ENCODE measurements at regions not wholly inside any gene's neighbourhood (a gene's known extent, or its start where the extent isn't known, plus 50 kb on each side); places are given as distances from the start of the nearest gene placed in this dataset.

DNA sequence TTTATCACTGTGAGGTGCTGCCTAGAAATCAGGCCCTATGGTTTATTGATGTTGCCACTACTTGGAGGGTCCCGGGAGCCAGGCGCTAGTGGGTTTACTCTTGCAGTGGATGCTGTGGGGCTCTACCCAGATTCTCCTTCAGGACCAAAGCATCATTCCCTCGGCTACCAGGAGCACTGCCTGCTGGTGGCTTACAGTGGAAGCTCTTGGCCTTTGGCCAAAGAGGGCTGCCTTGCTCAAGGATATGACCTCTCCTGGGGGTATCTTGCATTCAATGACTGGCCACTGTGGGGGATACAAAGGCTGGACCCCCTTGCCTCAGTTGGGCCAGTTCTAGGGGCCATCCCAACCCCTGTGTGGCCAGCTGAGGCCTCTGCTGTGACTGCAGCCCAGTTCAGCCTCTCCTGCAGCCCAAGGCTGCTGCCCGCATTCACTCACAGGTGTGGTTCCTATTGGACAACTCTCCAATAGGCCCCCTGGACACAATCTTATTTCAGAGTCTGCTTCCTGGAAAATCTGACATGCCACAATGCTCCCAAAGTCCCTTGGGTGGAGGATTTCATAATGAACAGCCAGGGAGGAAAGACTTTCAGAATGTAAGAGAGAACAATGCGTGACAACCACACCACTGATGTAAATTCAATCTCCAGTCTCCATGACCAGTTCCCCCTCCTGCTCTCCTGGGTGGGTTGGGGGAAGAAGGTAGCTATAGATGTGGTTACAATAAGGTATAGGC lies 196.3 kb downstream of the SNX10 start:
- no peak for TF ChIP-seq ZNF274 (IDR thresholded peaks at IDR 0.05; ENCODE audit: low read depth, low read length)

GRCh38 chr7:26489391-26489790 lies 197.7 kb downstream of the SNX10 start:
- no peak overlapping the region for H3K4me3 ChIP-seq (ENCODE audit: low read length)
- no peak for TF ChIP-seq ZNF274 (IDR thresholded peaks at IDR 0.05; ENCODE audit: low read depth, low read length)

More for the DNA sequence above, 196.3 kb downstream of the SNX10 start:
- no peak overlapping the region for H3K4me3 ChIP-seq (ENCODE audit: low read length)

- no peak overlapping the region for H3K4me3 ChIP-seq (ENCODE audit: low read length)
- no peak for TF ChIP-seq ZNF274 (IDR thresholded peaks at IDR 0.05; ENCODE audit: low read depth, low read length)
These were observed 198.4 kb downstream of the SNX10 start for GRCh38 chr7:26489906-26490639.

GRCh38 chr7:26490640-26491624 lies 199.3 kb downstream of the SNX10 start:
- TF ChIP-seq ZNF274 (IDR thresholded peaks at IDR 0.05; ENCODE audit: low read depth, low read length), result no peak
- H3K4me3 ChIP-seq (ENCODE audit: low read length), result no peak overlapping the region

- no peak for TF ChIP-seq ZNF274 (IDR thresholded peaks at IDR 0.05; ENCODE audit: low read depth, low read length)
- no peak overlapping the region for H3K4me3 ChIP-seq (ENCODE audit: low read length)
These were observed 201.2 kb downstream of the SNX10 start for GRCh38 chr7:26492816-26493215.

DNA sequence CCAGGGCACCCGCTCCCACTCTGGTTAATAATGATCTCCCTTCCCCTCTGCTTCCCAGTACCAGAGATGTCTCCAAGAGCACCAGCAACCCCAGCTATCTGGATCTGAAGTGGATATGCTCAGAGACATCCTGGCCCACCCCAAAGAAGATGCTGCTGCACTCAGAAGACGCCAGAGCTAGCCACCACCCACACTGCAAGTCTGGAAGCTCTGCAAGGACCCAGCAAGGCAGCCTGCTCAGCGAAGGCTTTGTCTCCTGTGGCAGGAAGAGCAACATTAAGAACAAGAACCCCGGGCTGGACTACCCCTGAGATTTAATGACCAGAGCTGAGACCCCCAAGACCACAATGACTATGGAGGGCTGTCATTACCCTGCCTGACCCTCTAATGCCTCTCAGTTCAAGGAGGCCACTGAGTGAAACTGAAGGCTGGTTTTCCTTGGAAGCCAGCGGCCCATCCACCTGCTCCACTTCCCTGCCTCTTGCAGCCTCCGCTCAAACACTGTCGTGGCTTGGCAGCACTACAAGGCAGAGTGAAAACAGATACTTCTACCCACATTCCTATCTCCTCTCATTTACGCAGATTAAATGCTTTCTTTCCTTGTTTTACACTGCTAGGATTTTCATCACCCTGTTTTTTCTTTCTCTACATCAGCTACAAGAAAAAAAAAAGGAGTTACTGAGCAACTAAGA lies 202.2 kb downstream of the SNX10 start:
- no peak overlapping the region for H3K4me3 ChIP-seq (ENCODE audit: low read length)
- no peak for TF ChIP-seq ZNF274 (IDR thresholded peaks at IDR 0.05; ENCODE audit: low read depth, low read length)

- H3K4me3 ChIP-seq (ENCODE audit: low read length), result no peak overlapping the region
- TF ChIP-seq ZNF274 (IDR thresholded peaks at IDR 0.05; ENCODE audit: low read depth, low read length), result no peak
These were observed 203.9 kb downstream of the SNX10 start for GRCh38 chr7:26495569-26495968.

GRCh38 chr7:26497801-26498596 lies 206.3 kb downstream of the SNX10 start:
- no peak overlapping the region for H3K4me3 ChIP-seq (ENCODE audit: low read length)
- TF ChIP-seq ZNF274 (IDR thresholded peaks at IDR 0.05; ENCODE audit: low read depth, low read length), result no peak

DNA sequence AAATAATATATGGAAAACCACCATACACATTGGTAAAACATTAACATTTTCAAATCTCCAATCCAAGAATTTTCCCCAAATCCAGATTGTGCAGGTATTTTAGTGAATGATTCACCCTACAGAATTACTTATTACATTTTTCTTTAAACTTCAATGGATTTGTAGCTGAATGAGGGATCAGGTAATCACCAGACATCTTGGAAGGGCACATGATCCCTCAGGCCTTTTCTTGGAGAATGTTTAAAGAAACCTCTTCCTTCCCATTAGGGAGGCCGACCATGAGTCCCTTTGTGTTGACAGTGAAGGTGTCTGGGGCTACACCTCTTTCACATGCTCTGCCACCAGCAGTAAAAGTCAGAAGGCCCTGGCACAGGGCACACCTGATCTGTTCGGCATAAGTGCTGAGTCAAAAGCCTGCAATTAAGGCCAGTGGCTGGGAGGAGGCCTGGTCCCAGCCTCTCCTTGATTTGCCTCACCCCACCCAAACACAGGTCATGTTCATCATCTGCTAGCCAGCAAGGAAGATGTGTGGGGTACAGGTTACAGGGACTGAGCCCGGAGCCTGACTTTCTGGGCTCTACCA lies 207.7 kb downstream of the SNX10 start:
- no peak overlapping the region for H3K4me3 ChIP-seq (ENCODE audit: low read length)
- no peak for TF ChIP-seq ZNF274 (IDR thresholded peaks at IDR 0.05; ENCODE audit: low read depth, low read length)

DNA sequence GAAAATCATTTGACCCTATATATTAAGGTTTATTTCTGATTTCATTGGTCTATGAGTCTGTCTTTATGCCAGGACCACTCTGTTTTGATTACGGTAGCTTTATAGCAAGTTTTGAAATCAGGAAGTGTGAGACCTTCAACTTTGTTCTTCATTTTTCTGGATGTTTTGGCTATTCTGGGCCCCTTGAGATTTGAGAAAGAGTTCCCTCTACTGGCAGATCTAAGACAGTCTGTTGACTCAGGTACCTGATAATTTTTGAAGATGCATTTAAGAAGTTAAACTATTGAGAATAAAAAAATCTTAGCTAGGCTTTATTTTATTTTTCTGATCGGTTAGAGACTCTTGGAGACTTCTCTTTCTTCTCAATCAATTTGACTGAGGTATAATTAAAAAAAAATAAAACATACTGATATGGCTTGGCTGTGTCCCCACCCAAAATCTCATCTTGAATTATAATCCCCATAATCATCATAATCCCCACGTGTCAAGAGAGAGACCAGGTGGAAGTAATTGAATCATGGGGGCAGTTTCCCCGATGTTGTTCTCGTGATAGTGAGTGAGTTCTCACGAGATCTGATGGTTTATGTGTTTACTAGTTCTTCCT lies 209.2 kb downstream of the SNX10 start:
- no peak for TF ChIP-seq ZNF274 (IDR thresholded peaks at IDR 0.05; ENCODE audit: low read depth, low read length)
- H3K4me3 ChIP-seq (ENCODE audit: low read length), result no peak overlapping the region

- no peak for TF ChIP-seq ZNF274 (IDR thresholded peaks at IDR 0.05; ENCODE audit: low read depth, low read length)
- no peak overlapping the region for H3K4me3 ChIP-seq (ENCODE audit: low read length)
These were observed 212.9 kb downstream of the SNX10 start for GRCh38 chr7:26504411-26505120.

- no peak for TF ChIP-seq ZNF274 (IDR thresholded peaks at IDR 0.05; ENCODE audit: low read depth, low read length)
- no peak overlapping the region for H3K4me3 ChIP-seq (ENCODE audit: low read length)
These were observed 214.5 kb downstream of the SNX10 start for GRCh38 chr7:26506196-26506595.
